IPS-NIHi11 (cell line): ENCODE measurements at regions not wholly inside any gene's neighbourhood (a gene's known extent, or its start where the extent isn't known, plus 50 kb on each side); places are given as distances from the start of the nearest gene placed in this dataset.

Source experiments
- DNase-seq: peaks from one replicate; pipeline ENCODE4 v3.0.0; 2012; ENCODE audit warnings: mixed read lengths, low spot score

GRCh38 chr22:22420580-22420979 lies 88.0 kb downstream of the ZNF280B start:
- no peak for DNase-seq

GRCh38 chr22:22421392-22421791 lies 87.2 kb downstream of the ZNF280B start:
- DNase-seq = no peak

- peak; percentile 68 for DNase-seq
Measured at GRCh38 chr22:22422629-22423112, 85.9 kb downstream of the ZNF280B start.

GRCh38 chr22:22423681-22424080 lies 84.9 kb downstream of the ZNF280B start:
- no peak for DNase-seq

DNA sequence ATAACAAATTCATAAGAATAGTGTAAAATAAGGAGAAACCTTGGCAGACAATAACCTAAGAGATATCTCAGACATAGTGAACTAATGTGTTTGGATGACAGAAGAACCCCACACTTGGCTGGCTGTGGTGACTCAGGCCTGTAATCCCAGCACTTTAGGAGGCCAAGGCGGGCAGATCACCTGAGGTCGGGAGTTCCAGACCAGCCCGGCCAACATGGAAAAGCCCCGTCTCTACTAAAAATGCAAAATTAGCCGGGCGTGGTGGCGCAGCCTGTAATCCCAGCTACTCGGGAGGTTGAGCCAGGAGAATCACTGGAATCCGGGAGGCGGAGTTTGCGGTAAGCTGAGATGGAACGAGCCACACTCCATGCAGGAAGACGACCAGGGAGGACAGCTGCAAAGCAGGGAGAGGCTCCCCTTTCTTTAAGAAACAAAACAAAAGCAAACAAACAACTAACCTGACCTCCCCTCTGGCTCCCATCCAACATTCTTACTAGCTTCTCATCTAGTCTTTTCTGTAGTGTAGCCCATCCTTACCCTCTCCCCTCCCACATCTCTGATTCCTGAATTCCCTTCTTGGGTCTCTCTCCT lies 84.2 kb downstream of the ZNF280B start:
- DNase-seq = no peak

DNA sequence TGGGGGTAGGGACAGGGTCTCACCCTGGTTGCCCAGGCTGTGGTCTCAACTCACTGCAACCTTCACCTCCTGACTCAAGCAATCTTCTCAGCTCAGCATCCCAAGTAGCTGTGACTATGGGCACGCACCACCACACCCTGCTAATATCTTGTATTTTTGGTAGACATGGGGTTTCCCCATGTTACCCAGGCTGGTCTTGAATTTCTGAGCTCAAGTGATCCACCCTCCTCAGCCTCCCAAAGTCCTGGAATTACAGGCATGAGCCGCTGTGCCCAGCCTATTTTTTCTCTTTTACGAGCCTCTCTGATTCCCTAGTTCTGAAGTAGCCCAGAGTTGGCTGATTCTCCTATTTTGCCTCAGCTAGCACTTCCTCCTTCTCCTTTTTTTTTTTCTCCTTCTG lies 83.6 kb downstream of the ZNF280B start:
- no peak for DNase-seq

- DNase-seq = no peak
Measured at GRCh38 chr22:22425356-22425755, 83.2 kb downstream of the ZNF280B start.

DNA sequence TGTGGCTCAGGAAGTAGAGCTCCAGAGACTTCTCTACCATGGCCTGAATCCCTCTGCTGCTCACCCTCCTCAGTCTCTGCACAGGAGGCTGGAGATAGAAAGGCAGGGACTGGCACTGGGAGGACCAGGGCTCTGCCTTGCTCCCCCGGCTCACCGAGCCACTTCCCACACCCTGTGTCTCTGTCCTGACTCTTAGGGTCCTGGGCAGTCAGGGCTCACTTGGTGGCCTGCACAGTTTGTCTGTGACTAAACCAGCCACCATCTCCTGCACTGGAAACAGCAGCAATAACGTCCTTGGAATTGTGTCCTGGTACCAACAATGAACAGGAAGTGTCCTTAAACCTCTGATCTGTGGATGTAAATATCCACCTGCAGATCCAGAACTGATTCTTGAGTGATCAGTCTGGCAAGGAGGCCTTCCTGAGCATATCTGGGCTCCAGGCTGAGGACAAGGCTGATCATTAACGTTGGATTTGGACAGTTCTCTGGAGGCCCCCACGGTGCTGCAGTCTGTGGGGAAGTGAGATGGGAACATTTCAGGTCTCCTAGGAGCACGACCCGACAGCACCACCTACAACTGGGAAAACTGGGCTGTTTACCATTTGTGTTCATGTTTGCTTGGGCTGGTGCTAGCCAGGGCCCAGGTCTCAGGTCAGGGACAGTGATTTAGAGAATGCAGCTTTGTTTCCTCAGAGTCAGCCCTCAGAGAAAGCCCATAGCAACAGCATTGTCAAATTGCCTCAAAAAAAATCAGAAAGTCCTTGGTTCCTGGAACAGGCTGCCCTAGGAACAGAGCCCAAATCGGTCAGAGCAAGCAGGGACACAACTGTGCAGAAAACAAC lies 82.5 kb downstream of the ZNF280B start:
- no peak for DNase-seq

DNA sequence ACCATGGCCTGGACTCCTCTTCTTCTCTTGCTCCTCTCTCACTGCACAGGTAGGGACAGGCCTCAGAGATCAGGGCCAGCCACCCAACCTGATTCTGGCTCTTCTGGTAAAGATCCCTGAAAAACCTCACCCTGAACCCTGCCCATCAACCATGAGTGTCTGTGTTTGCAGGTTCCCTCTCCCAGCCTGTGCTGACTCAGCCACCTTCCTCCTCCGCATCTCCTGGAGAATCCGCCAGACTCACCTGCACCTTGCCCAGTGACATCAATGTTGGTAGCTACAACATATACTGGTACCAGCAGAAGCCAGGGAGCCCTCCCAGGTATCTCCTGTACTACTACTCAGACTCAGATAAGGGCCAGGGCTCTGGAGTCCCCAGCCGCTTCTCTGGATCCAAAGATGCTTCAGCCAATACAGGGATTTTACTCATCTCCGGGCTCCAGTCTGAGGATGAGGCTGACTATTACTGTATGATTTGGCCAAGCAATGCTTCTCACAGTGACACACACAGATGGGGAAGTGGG lies 80.9 kb downstream of the ZNF280B start:
- no peak for DNase-seq

DNA sequence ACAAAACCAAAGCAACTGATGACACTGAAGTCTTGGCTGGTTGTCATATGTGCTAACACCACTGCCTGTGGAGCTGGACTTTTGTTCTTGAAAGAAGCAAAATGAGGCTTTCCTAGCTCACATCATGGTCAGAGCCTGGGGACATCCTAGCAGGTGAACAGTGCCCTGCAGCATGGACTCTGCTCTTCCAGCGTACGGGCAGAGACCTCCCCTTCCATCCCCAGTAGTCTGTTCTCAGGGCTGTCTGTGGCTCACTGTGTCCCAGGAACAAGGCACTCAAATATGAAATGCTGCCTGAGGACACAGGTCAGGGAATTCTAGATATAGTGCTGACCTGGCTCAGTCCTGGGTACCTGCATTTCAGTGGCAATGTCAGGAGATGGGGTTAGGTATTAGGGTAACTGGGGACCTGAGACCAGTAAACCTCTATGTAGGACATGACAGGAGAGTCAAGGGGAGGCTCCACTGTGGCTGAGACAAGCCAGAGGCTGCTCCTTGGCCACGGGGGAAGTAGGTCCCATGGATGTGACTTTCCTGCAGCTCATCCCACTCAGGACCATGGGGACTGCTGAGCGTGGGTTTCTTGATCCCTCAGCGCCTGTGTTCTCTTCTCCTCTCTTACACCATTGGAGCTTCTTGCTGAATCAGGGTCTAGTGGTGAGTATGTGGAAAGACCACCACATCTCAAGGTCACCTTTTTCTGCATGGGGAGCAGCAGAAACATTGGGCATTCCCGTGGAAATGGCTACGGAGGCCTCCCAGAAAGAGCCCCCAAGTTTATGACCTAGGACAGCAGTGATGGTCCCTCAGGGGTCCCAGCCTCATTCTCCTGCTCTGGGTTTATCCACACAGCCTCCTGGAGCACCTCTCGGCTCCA lies 80.1 kb downstream of the ZNF280B start:
- no peak for DNase-seq

GRCh38 chr22:22429369-22430108 lies 79.0 kb downstream of the ZNF280B start:
- DNase-seq = no peak

- DNase-seq = no peak
Measured at GRCh38 chr22:22430111-22430820, 78.3 kb downstream of the ZNF280B start.

- DNase-seq = peak; percentile 82
Measured at GRCh38 chr22:22431271-22432220, 77.0 kb downstream of the ZNF280B start.

GRCh38 chr22:22432479-22432878 lies 76.1 kb downstream of the ZNF280B start:
- no peak for DNase-seq

GRCh38 chr22:22432937-22433336 lies 75.6 kb downstream of the ZNF280B start:
- DNase-seq = no peak

DNA sequence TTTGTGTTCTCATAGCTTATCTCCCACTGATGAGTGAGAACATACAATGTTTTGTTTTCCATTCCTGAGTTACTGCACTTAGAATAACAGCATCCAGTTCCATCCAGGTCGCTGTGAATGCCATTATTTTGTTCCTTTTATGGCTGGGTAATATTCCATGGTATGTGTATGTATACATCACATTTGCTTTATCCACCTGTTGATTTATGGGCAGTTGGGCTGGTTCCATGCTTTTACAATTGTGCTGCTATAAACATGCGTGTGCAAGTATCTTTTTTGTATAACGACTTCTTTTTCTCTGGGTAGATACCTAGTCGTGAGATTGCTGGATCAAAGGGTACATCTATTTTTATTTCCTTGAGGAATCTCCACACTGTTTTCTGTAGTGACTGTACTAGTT lies 74.8 kb downstream of the ZNF280B start:
- DNase-seq = no peak
